HepG2 (cell line): ENCODE measurements at regions not wholly inside any gene's neighbourhood (a gene's known extent, or its start where the extent isn't known, plus 50 kb on each side); places are given as distances from the start of the nearest gene placed in this dataset.

ENCODE experiments used
- ATAC-seq: fragments of 200-7000 bp; cut with Tn5 transposase; 3 replicates; pipeline ENCODE4 v1.9.1; 2020; ENCODE audit warnings: mild to moderate bottlenecking, moderate library complexity
- BruUV-seq: library from RNA; stranded (reverse); fragments of 400-500 nt; replicated peaks from 2 replicates; lab custom pipeline; 2021; lab: Mats Ljungman, UMichigan
- CTCF ChIA-PET: fragments of 300-600 bp; formaldehyde crosslinking; extraction: SDS; loops from one replicate; lab custom pipeline; 2021; ENCODE audit warnings: low total read pairs, inconsistent platforms, low intra/inter-chr PET ratio; lab: Yijun Ruan, JAX
- POLR2A ChIA-PET: fragments of 350-600 bp; sonication (Branson Sonifier 250); formaldehyde crosslinking; loops from one replicate; lab custom pipeline; 2020; ENCODE audit warnings: antibody characterized with exemption, inconsistent platforms; lab: Yijun Ruan, JAX
- DNase-seq: peaks from one replicate; pipeline ENCODE4 v3.0.0-alpha.2; 2015; ENCODE audit warnings: low spot score
- FAIRE-seq: peaks from 3 replicates; lab custom pipeline; 2011; peaks lifted over from hg19 to GRCh38; lab: Jason Lieb, UNC
- H2AFZ ChIP-seq: one replicate; pipeline ENCODE4 v1.6.1; 2011; ENCODE audit warnings: low read length, inconsistent platforms
- H3K27ac ChIP-seq: fragments of 300-600 bp; 3 replicates; pipeline ENCODE4 v1.8.0; 2011; ENCODE audit warnings: mixed run types, mild to moderate bottlenecking, mixed read lengths, low read length, inconsistent platforms; ENCODE audit not compliant: insufficient read depth; ENCODE audit errors: extremely low read length
- H3K27me3 ChIP-seq, 2 experiments: fragments of 200-600 bp in 1 of 2; 2 replicates in 1 of 2; 3 replicates in 1 of 2; pipeline versions ENCODE4 v1.6.0 to v1.8.0; 2011; ENCODE audit warnings: low read length in 2 of 2, mild to moderate bottlenecking in 2 of 2, moderate library complexity in 2 of 2, inconsistent platforms in 1 of 2; ENCODE audit not compliant: insufficient read depth in 2 of 2, control insufficient read depth in 1 of 2
- H3K36me3 ChIP-seq, 2 experiments: fragments of 200-600 bp in 1 of 2; replicated peaks in 1 of 2; 2 replicates in 1 of 2; 3 replicates in 1 of 2; pipeline versions ENCODE4 v1.5.1 to v1.8.0; 2011; ENCODE audit warnings: low read length in 2 of 2, inconsistent platforms in 1 of 2; ENCODE audit not compliant: insufficient read depth in 2 of 2, control insufficient read depth in 1 of 2
- H3K4me1 ChIP-seq: 2 replicates; pipeline ENCODE4 v1.5.1; 2012; ENCODE audit warnings: low read length, inconsistent platforms; ENCODE audit not compliant: insufficient read depth
- H3K4me2 ChIP-seq: 2 replicates; pipeline ENCODE4 v1.6.0; 2011; ENCODE audit warnings: low read depth, low read length, inconsistent platforms
- H3K4me3 ChIP-seq, 3 experiments: fragments of 200-600 bp in 1 of 3; sonication (generic), shearing (Covaris generic) in 1 of 3; replicated peaks in 1 of 3; 2 replicates each; pipeline ENCODE4 v1.5.1; 2011 to 2016; ENCODE audit warnings: low read length in 3 of 3, inconsistent platforms in 2 of 3, low read depth in 2 of 3, mild to moderate bottlenecking in 2 of 3, control low read depth in 1 of 3, mixed read lengths in 1 of 3; ENCODE audit not compliant: insufficient read depth in 1 of 3
- H3K79me2 ChIP-seq: one replicate; pipeline ENCODE4 v1.6.1; 2011; ENCODE audit warnings: low read length, inconsistent platforms; ENCODE audit not compliant: insufficient read depth
- H3K9ac ChIP-seq: 2 replicates; pipeline ENCODE4 v1.6.0; 2011; ENCODE audit warnings: mild to moderate bottlenecking, low read depth, low read length, inconsistent platforms; ENCODE audit not compliant: insufficient read depth
- H3K9me3 ChIP-seq: 2 replicates; pipeline ENCODE4 v1.5.1; 2012; ENCODE audit warnings: mild to moderate bottlenecking, low read length
- H4K20me1 ChIP-seq: 2 replicates; pipeline ENCODE4 v1.6.0; 2011; ENCODE audit warnings: inconsistent platforms, mild to moderate bottlenecking, low read length, moderate library complexity; ENCODE audit not compliant: insufficient read depth
- AGO2 ChIP-seq: fragments of 200-400 bp; formaldehyde crosslinking; optimal IDR thresholded peaks from 2 replicates; pipeline ENCODE3; 2017; ENCODE audit warnings: mild to moderate bottlenecking, low read depth, low read length, moderate library complexity
- AKAP8 ChIP-seq: sonication (generic); formaldehyde crosslinking; IDR thresholded peaks from 2 replicates; pipeline ENCODE4 v1.5.1; 2020; ENCODE audit warnings: mild to moderate bottlenecking, missing genetic modification reagents
- CCDC6 ChIP-seq: sonication (generic); formaldehyde crosslinking; IDR thresholded peaks from 2 replicates; pipeline ENCODE4 v1.8.1; 2022; ENCODE audit warnings: mild to moderate bottlenecking, missing genetic modification reagents, moderate library complexity
- FOXO1 ChIP-seq: sonication (generic); formaldehyde crosslinking; IDR thresholded peaks from 2 replicates; pipeline ENCODE4 v1.4.0; 2020; ENCODE audit warnings: missing genetic modification reagents
- ISX ChIP-seq: sonication (generic); formaldehyde crosslinking; conservative IDR thresholded peaks from 2 replicates; pipeline ENCODE4 v1.5.0; 2020; ENCODE audit warnings: missing genetic modification reagents
- KDM4B ChIP-seq: sonication (generic); formaldehyde crosslinking; IDR thresholded peaks from 2 replicates; pipeline ENCODE4 v1.4.0; 2020; ENCODE audit warnings: missing genetic modification reagents
- KLF6 ChIP-seq: IDR thresholded peaks from 2 replicates; pipeline ENCODE4 v1.8.0; 2016; ENCODE audit warnings: missing biosample characterization, missing genetic modification reagents
- ONECUT2 ChIP-seq: sonication (generic); formaldehyde crosslinking; IDR thresholded peaks from 2 replicates; pipeline ENCODE4 v1.4.0; 2020; ENCODE audit warnings: missing genetic modification reagents
- RELA ChIP-seq: sonication (generic); formaldehyde crosslinking; IDR thresholded peaks from 2 replicates; pipeline ENCODE4 v1.4.0; 2020; ENCODE audit warnings: missing genetic modification reagents
- RFX1 ChIP-seq: fragments of 450-650 bp; IDR thresholded peaks from 2 replicates; pipeline ENCODE4 v1.6.1; 2017
- SCMH1 ChIP-seq: sonication (generic); formaldehyde crosslinking; IDR thresholded peaks from 2 replicates; pipeline ENCODE4 v1.9.0; 2021; ENCODE audit warnings: missing genetic modification reagents, mild to moderate bottlenecking, borderline replicate concordance
- ZFY ChIP-seq: sonication (generic); formaldehyde crosslinking; IDR thresholded peaks from 2 replicates; pipeline ENCODE4 v1.4.0; 2020; ENCODE audit warnings: missing genetic modification reagents
- ZNF430 ChIP-seq: sonication (generic); formaldehyde crosslinking; IDR thresholded peaks from 2 replicates; pipeline ENCODE4 v1.9.0; 2021; ENCODE audit warnings: mild to moderate bottlenecking, missing genetic modification reagents
- ZNF468 ChIP-seq: sonication (generic); formaldehyde crosslinking; IDR thresholded peaks from 2 replicates; pipeline ENCODE4 v1.8.0; 2022; ENCODE audit warnings: mild to moderate bottlenecking, moderate library complexity, missing genetic modification reagents
- ZNF501 ChIP-seq: sonication (generic); formaldehyde crosslinking; IDR thresholded peaks from 2 replicates; pipeline ENCODE4 v1.5.1; 2020; ENCODE audit warnings: mild to moderate bottlenecking, moderate library complexity, missing genetic modification reagents
- ZNF558 ChIP-seq: sonication (generic); formaldehyde crosslinking; IDR thresholded peaks from 2 replicates; pipeline ENCODE4 v1.9.0; 2022; ENCODE audit warnings: mild to moderate bottlenecking, missing genetic modification reagents, borderline replicate concordance
- ZNF891 ChIP-seq: sonication (generic); formaldehyde crosslinking; IDR thresholded peaks from 2 replicates; pipeline ENCODE4 v1.5.0; 2020; ENCODE audit warnings: mild to moderate bottlenecking, missing genetic modification reagents
- WGBS: methylation state at CpG from one replicate; pipeline ENCODE4 v1.1.6; 2017; ENCODE audit warnings: low lambda C conversion rate; 5-methylcytosine and 5-hydroxymethylcytosine counted together
- in situ Hi-C: cut with HindIII; loops from 2 replicates; pipeline ENCODE4 v1.10.0; 2017; ENCODE audit warnings: low pct_unique_long_range_greater_than_20kb; ENCODE audit not compliant: extremely low pct_ligation_motif_present
- intact Hi-C: fragments of 100-400 bp; cut with micrococcal nuclease; formaldehyde crosslinking; loops from one replicate; pipeline ENCODE4 v1.10.0; 2022; ENCODE audit not compliant: unreplicated experiment
- TF ChIP-seq, protein P1 (sequence below): sonication (generic); formaldehyde crosslinking; IDR thresholded peaks from 2 replicates; pipeline ENCODE4 v1.9.0; 2021; ENCODE audit warnings: missing genetic modification reagents, mild to moderate bottlenecking, borderline replicate concordance
- TF ChIP-seq, protein P2 (sequence below): sonication (generic); formaldehyde crosslinking; IDR thresholded peaks from 2 replicates; pipeline ENCODE4 v1.8.1; 2023; ENCODE audit warnings: missing genetic modification reagents, mild to moderate bottlenecking, borderline replicate concordance
- TF ChIP-seq, protein P3 (sequence below): sonication (generic); formaldehyde crosslinking; IDR thresholded peaks from 2 replicates; pipeline ENCODE4 v1.4.0; 2020; ENCODE audit warnings: low read depth, mild to moderate bottlenecking, missing genetic modification reagents

DNA sequence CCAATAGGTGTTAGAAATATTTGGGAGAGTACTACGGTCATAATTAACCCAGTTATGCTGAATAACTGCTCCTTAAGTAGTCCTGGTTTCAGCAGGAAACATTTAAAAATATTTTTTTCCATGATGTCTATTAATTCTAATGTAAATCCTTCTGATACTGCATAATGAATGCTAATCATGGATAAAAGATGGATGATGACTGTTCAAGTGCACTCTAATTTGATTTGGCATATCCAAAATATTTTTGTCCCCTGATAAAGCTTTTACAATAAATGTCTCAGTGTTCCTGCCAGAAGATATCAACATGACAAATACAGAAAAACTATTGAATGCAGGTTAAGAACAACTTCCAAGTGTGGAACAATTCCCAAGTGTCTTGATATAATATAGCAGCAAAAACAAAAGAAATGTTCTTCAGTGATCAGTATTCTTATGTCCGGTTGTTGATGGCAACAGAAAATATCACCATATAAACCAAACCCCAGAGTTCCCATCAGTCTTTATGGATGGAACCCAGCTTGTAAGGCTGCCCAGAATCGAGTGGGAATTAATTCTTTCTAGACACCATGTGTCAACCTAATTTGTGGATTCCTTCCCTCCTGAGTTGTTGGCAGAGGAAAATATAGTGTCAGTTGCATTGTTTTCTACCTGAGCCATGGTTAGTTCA, 205.4 kb upstream of the GK2 start:
- no peak for ATAC-seq
- POLR2A ChIA-PET: no interaction called here
- CTCF ChIA-PET: no interaction called here

More for the DNA sequence above, 205.4 kb upstream of the GK2 start:
- Histone ChIP-seq H3K36me3 (no peaks in the 10 kb centered on the region), H3K4me2 (no peak overlapping the region), H3K9me3 (no peaks in the 10 kb centered on the region), H3K4me1 (no peaks in the 10 kb centered on the region), H4K20me1 (no peaks in the 10 kb centered on the region), H3K79me2 (no peaks in the 10 kb centered on the region), H3K27ac (no peak overlapping the region), H3K27me3 (no peaks in the 10 kb centered on the region), H2AFZ (no peak overlapping the region), H3K4me3 (no peak overlapping the region), H3K9ac (no peak overlapping the region)
- no peak for FAIRE-seq
- in situ Hi-C loops (no loop called here), intact Hi-C loops (no loop called here)
- whole genome bisulfite sequencing: 4% methylated on average over 3 of the region's 3 CpGs
- TF ChIP-seq RELA (CRISPR knock-in tag) (no peak), ISX (CRISPR knock-in tag) (no peak), KLF6 (CRISPR knock-in tag) (no peak), KDM4B (CRISPR knock-in tag) (no peak), ZNF891 (CRISPR knock-in tag) (no peak), ZFY (CRISPR knock-in tag) (no peak), AGO2 (no peak), ONECUT2 (CRISPR knock-in tag) (no peak), ZNF468 (no peak), CCDC6 (CRISPR knock-in tag) (no peak), SCMH1 (CRISPR knock-in tag) (no peak), FOXO1 (no peak), AKAP8 (CRISPR knock-in tag) (no peak), ZNF558 (CRISPR knock-in tag) (no peak), RFX1 (no peak), ZNF501 (CRISPR knock-in tag) (no peak), ZNF430 (CRISPR knock-in tag) (no peak)
- TF ChIP-seq, protein P1, sequence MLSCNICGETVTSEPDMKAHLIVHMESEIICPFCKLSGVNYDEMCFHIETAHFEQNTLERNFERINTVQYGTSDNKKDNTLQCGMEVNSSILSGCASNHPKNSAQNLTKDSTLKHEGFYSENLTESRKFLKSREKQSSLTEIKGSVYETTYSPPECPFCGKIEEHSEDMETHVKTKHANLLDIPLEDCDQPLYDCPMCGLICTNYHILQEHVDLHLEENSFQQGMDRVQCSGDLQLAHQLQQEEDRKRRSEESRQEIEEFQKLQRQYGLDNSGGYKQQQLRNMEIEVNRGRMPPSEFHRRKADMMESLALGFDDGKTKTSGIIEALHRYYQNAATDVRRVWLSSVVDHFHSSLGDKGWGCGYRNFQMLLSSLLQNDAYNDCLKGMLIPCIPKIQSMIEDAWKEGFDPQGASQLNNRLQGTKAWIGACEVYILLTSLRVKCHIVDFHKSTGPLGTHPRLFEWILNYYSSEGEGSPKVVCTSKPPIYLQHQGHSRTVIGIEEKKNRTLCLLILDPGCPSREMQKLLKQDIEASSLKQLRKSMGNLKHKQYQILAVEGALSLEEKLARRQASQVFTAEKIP: no peak
- TF ChIP-seq, protein P2, sequence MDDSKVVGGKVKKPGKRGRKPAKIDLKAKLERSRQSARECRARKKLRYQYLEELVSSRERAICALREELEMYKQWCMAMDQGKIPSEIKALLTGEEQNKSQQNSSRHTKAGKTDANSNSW (CRISPR knock-in tag): no peak
- TF ChIP-seq, protein P3, sequence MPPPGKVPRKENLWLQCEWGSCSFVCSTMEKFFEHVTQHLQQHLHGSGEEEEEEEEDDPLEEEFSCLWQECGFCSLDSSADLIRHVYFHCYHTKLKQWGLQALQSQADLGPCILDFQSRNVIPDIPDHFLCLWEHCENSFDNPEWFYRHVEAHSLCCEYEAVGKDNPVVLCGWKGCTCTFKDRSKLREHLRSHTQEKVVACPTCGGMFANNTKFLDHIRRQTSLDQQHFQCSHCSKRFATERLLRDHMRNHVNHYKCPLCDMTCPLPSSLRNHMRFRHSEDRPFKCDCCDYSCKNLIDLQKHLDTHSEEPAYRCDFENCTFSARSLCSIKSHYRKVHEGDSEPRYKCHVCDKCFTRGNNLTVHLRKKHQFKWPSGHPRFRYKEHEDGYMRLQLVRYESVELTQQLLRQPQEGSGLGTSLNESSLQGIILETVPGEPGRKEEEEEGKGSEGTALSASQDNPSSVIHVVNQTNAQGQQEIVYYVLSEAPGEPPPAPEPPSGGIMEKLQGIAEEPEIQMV (CRISPR knock-in tag): no peak
- no peak for DNase-seq
- BruUV-seq: no TSS peak
